ENCODE measurements at regions not wholly inside any gene's neighbourhood (a gene's known extent, or its start where the extent isn't known, plus 50 kb on each side); places are given as distances from the start of the nearest gene placed in this dataset.

GRCh38 chrX:22409418-22409817 is 136.7 kb downstream of the CBLL2 start:
- Histone ChIP-seq H3K27ac (no peak overlapping the region), H3K4me3 (ENCODE audit: low read depth, low read length) (no peak overlapping the region)
- no peak for TF ChIP-seq CTCF (IDR thresholded peaks at IDR 0.05)

GRCh38 chrX:22424122-22424915 is 151.6 kb downstream of the CBLL2 start:
- no peak overlapping the region for H3K4me3 ChIP-seq (ENCODE audit: low read depth, low read length)
- H3K27ac ChIP-seq = no peak overlapping the region
- H3K9me3 ChIP-seq (ENCODE audit: control insufficient read depth, low read length) = no peaks in the 10 kb centered on the region
- H3K9ac ChIP-seq = no peak overlapping the region
- H3K4me2 ChIP-seq (ENCODE audit: low read length) = no peak overlapping the region
- no peaks in the 10 kb centered on the region for H3K36me3 ChIP-seq (ENCODE audit: control insufficient read depth, insufficient read depth, low read length)
- H2AFZ ChIP-seq = no peak overlapping the region
- no peaks in the 10 kb centered on the region for H3K4me1 ChIP-seq
- no peaks in the 10 kb centered on the region for H3K27me3 ChIP-seq (ENCODE audit: control insufficient read depth, insufficient read depth, low read length)
- no peaks in the 10 kb centered on the region for H3K79me2 ChIP-seq
- TF ChIP-seq CTCF (IDR thresholded peaks at IDR 0.05) = no peak

More at GRCh38 chrX:22409418-22409817, 136.7 kb downstream of the CBLL2 start:
- Histone ChIP-seq H3K4me2 (ENCODE audit: low read length) (no peak overlapping the region), H2AFZ (no peak overlapping the region), H3K79me2 (no peaks in the 10 kb centered on the region), H3K9ac (no peak overlapping the region), H3K36me3 (ENCODE audit: control insufficient read depth, insufficient read depth, low read length) (no peaks in the 10 kb centered on the region), H3K27me3 (ENCODE audit: control insufficient read depth, insufficient read depth, low read length) (no peaks in the 10 kb centered on the region), H3K4me1 (no peaks in the 10 kb centered on the region), H3K9me3 (ENCODE audit: control insufficient read depth, low read length) (no peaks in the 10 kb centered on the region)

- no peaks in the 10 kb centered on the region for H3K36me3 ChIP-seq (ENCODE audit: control insufficient read depth, insufficient read depth, low read length)
- H3K9me3 ChIP-seq (ENCODE audit: control insufficient read depth, low read length) = no peaks in the 10 kb centered on the region
- no peaks in the 10 kb centered on the region for H3K79me2 ChIP-seq
- no peak overlapping the region for H3K9ac ChIP-seq
- no peak overlapping the region for H3K27ac ChIP-seq
- no peak for TF ChIP-seq CTCF (IDR thresholded peaks at IDR 0.05)
- H3K4me2 ChIP-seq (ENCODE audit: low read length) = no peak overlapping the region
- H3K4me3 ChIP-seq (ENCODE audit: low read depth, low read length) = no peak overlapping the region
- H3K4me1 ChIP-seq = no peaks in the 10 kb centered on the region
- no peak overlapping the region for H2AFZ ChIP-seq
- H3K27me3 ChIP-seq (ENCODE audit: control insufficient read depth, insufficient read depth, low read length) = no peaks in the 10 kb centered on the region
These were observed 152.2 kb downstream of the CBLL2 start for GRCh38 chrX:22424919-22425318.

- Histone ChIP-seq H3K4me1 (no peaks in the 10 kb centered on the region), H3K27ac (no peak overlapping the region), H3K9me3 (ENCODE audit: control insufficient read depth, low read length) (no peaks in the 10 kb centered on the region), H3K4me3 (ENCODE audit: low read depth, low read length) (no peak overlapping the region), H3K79me2 (no peaks in the 10 kb centered on the region), H3K36me3 (ENCODE audit: control insufficient read depth, insufficient read depth, low read length) (no peaks in the 10 kb centered on the region), H3K4me2 (ENCODE audit: low read length) (no peak overlapping the region), H3K27me3 (ENCODE audit: control insufficient read depth, insufficient read depth, low read length) (no peaks in the 10 kb centered on the region), H2AFZ (no peak overlapping the region), H3K9ac (no peak overlapping the region)
- TF ChIP-seq CTCF (IDR thresholded peaks at IDR 0.05) = no peak
These were observed 157.0 kb downstream of the CBLL2 start for GRCh38 chrX:22429704-22430103.

GRCh38 chrX:22430701-22431100 is 158.0 kb downstream of the CBLL2 start:
- Histone ChIP-seq H3K36me3 (ENCODE audit: control insufficient read depth, insufficient read depth, low read length) (no peaks in the 10 kb centered on the region), H3K4me2 (ENCODE audit: low read length) (no peak overlapping the region), H3K9me3 (ENCODE audit: control insufficient read depth, low read length) (no peaks in the 10 kb centered on the region), H3K4me3 (ENCODE audit: low read depth, low read length) (no peak overlapping the region), H3K79me2 (no peaks in the 10 kb centered on the region), H3K27ac (no peak overlapping the region), H2AFZ (no peak overlapping the region), H3K9ac (no peak overlapping the region), H3K27me3 (ENCODE audit: control insufficient read depth, insufficient read depth, low read length) (no peaks in the 10 kb centered on the region), H3K4me1 (no peaks in the 10 kb centered on the region)
- no peak for TF ChIP-seq CTCF (IDR thresholded peaks at IDR 0.05)
